WTC11 (cell line): ENCODE measurements at regions not wholly inside any gene's neighbourhood (a gene's known extent, or its start where the extent isn't known, plus 50 kb on each side); places are given as distances from the start of the nearest gene placed in this dataset.

ENCODE experiments used
- ATAC-seq: fragments of 200-7000 bp; cut with Tn5 transposase; 2 replicates; pipeline ENCODE4 v1.10.0; 2021; ENCODE audit warnings: mild to moderate bottlenecking, moderate library complexity
- CTCF ChIA-PET: fragments of 300-600 bp; sonication (Branson Sonifier 250); formaldehyde crosslinking; loops from one replicate; lab custom pipeline; 2021; ENCODE audit warnings: antibody characterized with exemption; lab: Charles Lee
- POLR2A ChIA-PET: fragments of 350-600 bp; sonication (Branson Sonifier 250); formaldehyde crosslinking; loops from one replicate; lab custom pipeline; 2021; ENCODE audit warnings: antibody characterized with exemption; lab: Charles Lee
- DNase-seq: peaks from one replicate; pipeline ENCODE4 v3.0.0; 2021; ENCODE audit warnings: low spot score
- H3K27ac Mint-ChIP-seq: 2 replicates; pipeline ENCODE4 v1.8.0; 2021; ENCODE audit warnings: mixed read lengths
- H3K27me3 Mint-ChIP-seq: 2 replicates; pipeline ENCODE4 v1.8.0; 2021; ENCODE audit warnings: low read depth, mild to moderate bottlenecking, moderate library complexity, mixed read lengths
- H3K36me3 Mint-ChIP-seq: 2 replicates; pipeline ENCODE4 v1.8.0; 2021; ENCODE audit warnings: mixed read lengths
- H3K4me1 Mint-ChIP-seq: 2 replicates; pipeline ENCODE4 v1.8.0; 2022; ENCODE audit warnings: mixed read lengths
- H3K4me3 Mint-ChIP-seq: 2 replicates; pipeline ENCODE4 v1.8.0; 2021; ENCODE audit warnings: mild to moderate bottlenecking, moderate library complexity, mixed read lengths
- H3K9me3 Mint-ChIP-seq: 2 replicates; pipeline ENCODE4 v1.8.0; 2021; ENCODE audit warnings: mixed read lengths
- ATF1 ChIP-seq: sonication (generic); formaldehyde crosslinking; IDR thresholded peaks from 2 replicates; pipeline ENCODE4 v1.8.1; 2023; ENCODE audit warnings: mild to moderate bottlenecking, moderate library complexity, missing genetic modification reagents
- CBFB ChIP-seq: sonication (generic); formaldehyde crosslinking; IDR thresholded peaks from 2 replicates; pipeline ENCODE4 v1.8.1; 2022; ENCODE audit warnings: mild to moderate bottlenecking, low read depth, missing genetic modification reagents
- ETV6 ChIP-seq: sonication (generic); formaldehyde crosslinking; IDR thresholded peaks from 2 replicates; pipeline ENCODE4 v1.8.1; 2022; ENCODE audit warnings: mild to moderate bottlenecking, missing genetic modification reagents
- GABPB1 ChIP-seq: sonication (generic); formaldehyde crosslinking; IDR thresholded peaks from 2 replicates; pipeline ENCODE4 v1.8.1; 2023; ENCODE audit warnings: mild to moderate bottlenecking, missing genetic modification reagents
- IRF2 ChIP-seq: sonication (generic); formaldehyde crosslinking; IDR thresholded peaks from 2 replicates; pipeline ENCODE4 v1.8.0; 2022; ENCODE audit warnings: low read depth, missing genetic modification reagents, borderline replicate concordance
- MYBL2 ChIP-seq: sonication (generic); formaldehyde crosslinking; IDR thresholded peaks from 2 replicates; pipeline ENCODE4 v1.8.1; 2023; ENCODE audit warnings: mild to moderate bottlenecking, moderate library complexity, missing genetic modification reagents
- PRRX2 ChIP-seq: fragments of 250-450 bp; sonication (Bioruptor Pico); IDR thresholded peaks from 2 replicates; pipeline ENCODE4 v1.8.0; 2021; ENCODE audit warnings: mild to moderate bottlenecking
- RELA ChIP-seq: sonication (generic); formaldehyde crosslinking; IDR thresholded peaks from 2 replicates; pipeline ENCODE4 v1.8.1; 2022; ENCODE audit warnings: missing genetic modification reagents, mild to moderate bottlenecking, borderline replicate concordance
- SMAD3 ChIP-seq: sonication (generic); formaldehyde crosslinking; IDR thresholded peaks from 2 replicates; pipeline ENCODE4 v1.8.0; 2022; ENCODE audit warnings: missing genetic modification reagents, mild to moderate bottlenecking, borderline replicate concordance
- TEAD1 ChIP-seq: sonication (generic); formaldehyde crosslinking; IDR thresholded peaks from 2 replicates; pipeline ENCODE4 v1.8.0; 2022; ENCODE audit warnings: mild to moderate bottlenecking, missing genetic modification reagents
- ZNF416 ChIP-seq: fragments of 250-450 bp; sonication (Bioruptor Pico); IDR thresholded peaks from 2 replicates; pipeline ENCODE4 v1.9.0; 2021; ENCODE audit warnings: mild to moderate bottlenecking, inconsistent platforms
- TF ChIP-seq, protein P1 (sequence below): fragments of 250-450 bp; sonication (Bioruptor Pico); IDR thresholded peaks from 2 replicates; pipeline ENCODE4 v1.9.0; 2021; ENCODE audit warnings: moderate library complexity, mild to moderate bottlenecking, inconsistent platforms, borderline replicate concordance
- TF ChIP-seq, protein P2 (sequence below): fragments of 250-450 bp; sonication (Bioruptor Pico); IDR thresholded peaks from 2 replicates; pipeline ENCODE4 v1.8.0; 2021; ENCODE audit warnings: mild to moderate bottlenecking
- TF ChIP-seq, protein P3 (sequence below): sonication (generic); formaldehyde crosslinking; IDR thresholded peaks from 2 replicates; pipeline ENCODE4 v1.8.1; 2023; ENCODE audit warnings: mild to moderate bottlenecking, missing genetic modification reagents
- TF ChIP-seq, protein P4 (sequence below): sonication (generic); formaldehyde crosslinking; IDR thresholded peaks from 2 replicates; pipeline ENCODE4 v1.8.0; 2022; ENCODE audit warnings: mild to moderate bottlenecking, missing genetic modification reagents
- TF ChIP-seq, protein P5 (sequence below): fragments of 200-600 bp; IDR thresholded peaks from 2 replicates; pipeline ENCODE4 v1.8.0; 2022; ENCODE audit warnings: antibody characterized with exemption
- TF ChIP-seq, protein P6 (sequence below): sonication (generic); formaldehyde crosslinking; IDR thresholded peaks from 2 replicates; pipeline ENCODE4 v1.8.0; 2022; ENCODE audit warnings: mild to moderate bottlenecking, missing genetic modification reagents
- TF ChIP-seq, protein P7 (sequence below): fragments of 250-450 bp; sonication (Bioruptor Pico); IDR thresholded peaks from 2 replicates; pipeline ENCODE4 v1.9.0; 2021; ENCODE audit warnings: mild to moderate bottlenecking

DNA sequence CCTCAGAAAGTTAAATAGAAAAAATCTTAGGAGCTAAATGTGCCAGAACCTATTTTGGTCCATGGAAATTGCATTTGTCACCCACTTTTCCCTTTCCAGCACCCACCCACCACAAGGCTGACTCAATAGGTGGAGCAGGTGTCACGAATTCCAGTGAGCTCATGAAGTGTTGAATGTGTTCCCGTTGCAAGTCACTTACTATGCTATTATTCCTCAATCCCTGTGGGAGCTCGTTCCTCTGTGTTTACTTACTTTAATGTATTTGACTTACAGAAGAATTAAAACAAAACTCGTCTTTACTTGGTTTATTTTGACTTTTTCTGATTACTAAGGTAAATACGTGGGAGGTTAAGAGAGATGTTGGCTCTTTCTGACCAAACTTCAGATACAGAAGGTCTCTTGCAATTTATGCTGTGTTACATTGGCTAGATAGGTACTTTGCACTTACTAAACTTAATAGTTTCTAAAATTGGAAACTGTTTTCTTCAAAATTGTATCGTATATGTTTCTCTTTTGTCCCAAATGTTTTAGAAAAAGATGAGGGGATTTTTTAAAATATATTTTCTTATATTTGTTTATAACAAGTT is 269.4 kb upstream of the NOVA1 start (continued):
- TF ChIP-seq, protein P1, sequence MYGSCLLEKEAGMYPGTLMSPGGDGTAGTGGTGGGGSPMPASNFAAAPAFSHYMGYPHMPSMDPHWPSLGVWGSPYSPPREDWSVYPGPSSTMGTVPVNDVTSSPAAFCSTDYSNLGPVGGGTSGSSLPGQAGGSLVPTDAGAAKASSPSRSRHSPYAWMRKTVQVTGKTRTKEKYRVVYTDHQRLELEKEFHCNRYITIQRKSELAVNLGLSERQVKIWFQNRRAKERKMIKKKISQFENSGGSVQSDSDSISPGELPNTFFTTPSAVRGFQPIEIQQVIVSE: no peak
- TF ChIP-seq, protein P2, sequence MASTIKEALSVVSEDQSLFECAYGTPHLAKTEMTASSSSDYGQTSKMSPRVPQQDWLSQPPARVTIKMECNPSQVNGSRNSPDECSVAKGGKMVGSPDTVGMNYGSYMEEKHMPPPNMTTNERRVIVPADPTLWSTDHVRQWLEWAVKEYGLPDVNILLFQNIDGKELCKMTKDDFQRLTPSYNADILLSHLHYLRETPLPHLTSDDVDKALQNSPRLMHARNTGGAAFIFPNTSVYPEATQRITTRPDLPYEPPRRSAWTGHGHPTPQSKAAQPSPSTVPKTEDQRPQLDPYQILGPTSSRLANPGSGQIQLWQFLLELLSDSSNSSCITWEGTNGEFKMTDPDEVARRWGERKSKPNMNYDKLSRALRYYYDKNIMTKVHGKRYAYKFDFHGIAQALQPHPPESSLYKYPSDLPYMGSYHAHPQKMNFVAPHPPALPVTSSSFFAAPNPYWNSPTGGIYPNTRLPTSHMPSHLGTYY (CRISPR knock-in tag): no peak
- TF ChIP-seq GABPB1: no peak
- TF ChIP-seq, all 79 proteins: peak for 0

DNA sequence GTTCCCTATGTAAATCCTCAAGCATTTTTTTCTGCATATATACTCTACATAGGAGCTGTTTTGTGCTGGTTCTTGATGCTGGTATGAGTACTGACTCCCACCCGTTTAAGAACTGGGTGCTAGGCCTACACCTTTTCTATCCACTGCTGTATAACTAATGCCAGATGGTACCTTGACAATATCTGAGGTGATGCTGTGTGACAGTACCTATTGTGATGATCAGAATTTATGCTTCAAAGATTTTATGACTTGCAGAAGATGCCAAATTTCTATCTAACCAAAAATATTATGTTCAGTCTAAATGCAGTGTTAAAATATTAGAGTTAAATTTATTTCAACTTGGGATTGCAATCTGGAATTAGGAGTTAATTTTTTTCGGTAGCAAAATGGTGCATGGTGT is 272.3 kb upstream of the NOVA1 start:
- POLR2A ChIA-PET: no interaction called here
- Mint-ChIP-seq H3K27ac (no peak overlapping the region), H3K27me3 (no peaks in the 10 kb centered on the region), H3K9me3 (no peaks in the 10 kb centered on the region), H3K4me1 (peaks cover 45% of the 10 kb centered on the region), H3K36me3 (no peaks in the 10 kb centered on the region), H3K4me3 (no peak overlapping the region)
- DNase-seq (no peak), ATAC-seq (no peak)
- TF ChIP-seq CBFB (CRISPR knock-in tag): no peak
- TF ChIP-seq RELA: no peak
- TF ChIP-seq, protein P3, sequence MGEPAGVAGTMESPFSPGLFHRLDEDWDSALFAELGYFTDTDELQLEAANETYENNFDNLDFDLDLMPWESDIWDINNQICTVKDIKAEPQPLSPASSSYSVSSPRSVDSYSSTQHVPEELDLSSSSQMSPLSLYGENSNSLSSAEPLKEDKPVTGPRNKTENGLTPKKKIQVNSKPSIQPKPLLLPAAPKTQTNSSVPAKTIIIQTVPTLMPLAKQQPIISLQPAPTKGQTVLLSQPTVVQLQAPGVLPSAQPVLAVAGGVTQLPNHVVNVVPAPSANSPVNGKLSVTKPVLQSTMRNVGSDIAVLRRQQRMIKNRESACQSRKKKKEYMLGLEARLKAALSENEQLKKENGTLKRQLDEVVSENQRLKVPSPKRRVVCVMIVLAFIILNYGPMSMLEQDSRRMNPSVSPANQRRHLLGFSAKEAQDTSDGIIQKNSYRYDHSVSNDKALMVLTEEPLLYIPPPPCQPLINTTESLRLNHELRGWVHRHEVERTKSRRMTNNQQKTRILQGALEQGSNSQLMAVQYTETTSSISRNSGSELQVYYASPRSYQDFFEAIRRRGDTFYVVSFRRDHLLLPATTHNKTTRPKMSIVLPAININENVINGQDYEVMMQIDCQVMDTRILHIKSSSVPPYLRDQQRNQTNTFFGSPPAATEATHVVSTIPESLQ (CRISPR knock-in tag): no peak
- TF ChIP-seq, protein P4, sequence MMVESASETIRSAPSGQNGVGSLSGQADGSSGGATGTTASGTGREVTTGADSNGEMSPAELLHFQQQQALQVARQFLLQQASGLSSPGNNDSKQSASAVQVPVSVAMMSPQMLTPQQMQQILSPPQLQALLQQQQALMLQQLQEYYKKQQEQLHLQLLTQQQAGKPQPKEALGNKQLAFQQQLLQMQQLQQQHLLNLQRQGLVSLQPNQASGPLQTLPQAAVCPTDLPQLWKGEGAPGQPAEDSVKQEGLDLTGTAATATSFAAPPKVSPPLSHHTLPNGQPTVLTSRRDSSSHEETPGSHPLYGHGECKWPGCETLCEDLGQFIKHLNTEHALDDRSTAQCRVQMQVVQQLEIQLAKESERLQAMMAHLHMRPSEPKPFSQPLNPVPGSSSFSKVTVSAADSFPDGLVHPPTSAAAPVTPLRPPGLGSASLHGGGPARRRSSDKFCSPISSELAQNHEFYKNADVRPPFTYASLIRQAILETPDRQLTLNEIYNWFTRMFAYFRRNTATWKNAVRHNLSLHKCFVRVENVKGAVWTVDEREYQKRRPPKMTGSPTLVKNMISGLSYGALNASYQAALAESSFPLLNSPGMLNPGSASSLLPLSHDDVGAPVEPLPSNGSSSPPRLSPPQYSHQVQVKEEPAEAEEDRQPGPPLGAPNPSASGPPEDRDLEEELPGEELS (CRISPR knock-in tag): no peak
- TF ChIP-seq IRF2 (CRISPR knock-in tag): no peak
- no peak for TF ChIP-seq MYBL2 (CRISPR knock-in tag)
- no peak for TF ChIP-seq TEAD1 (CRISPR knock-in tag)
- no peak for TF ChIP-seq SMAD3 (CRISPR knock-in tag)
- no peak for TF ChIP-seq PRRX2 (CRISPR knock-in tag)
- TF ChIP-seq, protein P5, sequence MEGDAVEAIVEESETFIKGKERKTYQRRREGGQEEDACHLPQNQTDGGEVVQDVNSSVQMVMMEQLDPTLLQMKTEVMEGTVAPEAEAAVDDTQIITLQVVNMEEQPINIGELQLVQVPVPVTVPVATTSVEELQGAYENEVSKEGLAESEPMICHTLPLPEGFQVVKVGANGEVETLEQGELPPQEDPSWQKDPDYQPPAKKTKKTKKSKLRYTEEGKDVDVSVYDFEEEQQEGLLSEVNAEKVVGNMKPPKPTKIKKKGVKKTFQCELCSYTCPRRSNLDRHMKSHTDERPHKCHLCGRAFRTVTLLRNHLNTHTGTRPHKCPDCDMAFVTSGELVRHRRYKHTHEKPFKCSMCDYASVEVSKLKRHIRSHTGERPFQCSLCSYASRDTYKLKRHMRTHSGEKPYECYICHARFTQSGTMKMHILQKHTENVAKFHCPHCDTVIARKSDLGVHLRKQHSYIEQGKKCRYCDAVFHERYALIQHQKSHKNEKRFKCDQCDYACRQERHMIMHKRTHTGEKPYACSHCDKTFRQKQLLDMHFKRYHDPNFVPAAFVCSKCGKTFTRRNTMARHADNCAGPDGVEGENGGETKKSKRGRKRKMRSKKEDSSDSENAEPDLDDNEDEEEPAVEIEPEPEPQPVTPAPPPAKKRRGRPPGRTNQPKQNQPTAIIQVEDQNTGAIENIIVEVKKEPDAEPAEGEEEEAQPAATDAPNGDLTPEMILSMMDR: no peak
- TF ChIP-seq, protein P6, sequence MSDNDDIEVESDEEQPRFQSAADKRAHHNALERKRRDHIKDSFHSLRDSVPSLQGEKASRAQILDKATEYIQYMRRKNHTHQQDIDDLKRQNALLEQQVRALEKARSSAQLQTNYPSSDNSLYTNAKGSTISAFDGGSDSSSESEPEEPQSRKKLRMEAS (CRISPR knock-in tag): no peak
- TF ChIP-seq ZNF416 (CRISPR knock-in tag): no peak
- TF ChIP-seq ETV6 (CRISPR knock-in tag): no peak
- TF ChIP-seq, protein P7, sequence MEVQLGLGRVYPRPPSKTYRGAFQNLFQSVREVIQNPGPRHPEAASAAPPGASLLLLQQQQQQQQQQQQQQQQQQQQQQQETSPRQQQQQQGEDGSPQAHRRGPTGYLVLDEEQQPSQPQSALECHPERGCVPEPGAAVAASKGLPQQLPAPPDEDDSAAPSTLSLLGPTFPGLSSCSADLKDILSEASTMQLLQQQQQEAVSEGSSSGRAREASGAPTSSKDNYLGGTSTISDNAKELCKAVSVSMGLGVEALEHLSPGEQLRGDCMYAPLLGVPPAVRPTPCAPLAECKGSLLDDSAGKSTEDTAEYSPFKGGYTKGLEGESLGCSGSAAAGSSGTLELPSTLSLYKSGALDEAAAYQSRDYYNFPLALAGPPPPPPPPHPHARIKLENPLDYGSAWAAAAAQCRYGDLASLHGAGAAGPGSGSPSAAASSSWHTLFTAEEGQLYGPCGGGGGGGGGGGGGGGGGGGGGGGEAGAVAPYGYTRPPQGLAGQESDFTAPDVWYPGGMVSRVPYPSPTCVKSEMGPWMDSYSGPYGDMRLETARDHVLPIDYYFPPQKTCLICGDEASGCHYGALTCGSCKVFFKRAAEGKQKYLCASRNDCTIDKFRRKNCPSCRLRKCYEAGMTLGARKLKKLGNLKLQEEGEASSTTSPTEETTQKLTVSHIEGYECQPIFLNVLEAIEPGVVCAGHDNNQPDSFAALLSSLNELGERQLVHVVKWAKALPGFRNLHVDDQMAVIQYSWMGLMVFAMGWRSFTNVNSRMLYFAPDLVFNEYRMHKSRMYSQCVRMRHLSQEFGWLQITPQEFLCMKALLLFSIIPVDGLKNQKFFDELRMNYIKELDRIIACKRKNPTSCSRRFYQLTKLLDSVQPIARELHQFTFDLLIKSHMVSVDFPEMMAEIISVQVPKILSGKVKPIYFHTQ (CRISPR knock-in tag): no peak
- no peak for TF ChIP-seq ATF1
- CTCF ChIA-PET: no interaction called here
